Kidney tubule cell (primary cell): ENCODE measurements at regions not wholly inside any gene's neighbourhood (a gene's known extent, or its start where the extent isn't known, plus 50 kb on each side); places are given as distances from the start of the nearest gene placed in this dataset.

Experiments used
- DNase-seq: peaks from one replicate; pipeline ENCODE4 v3.0.0-alpha.2; 2018; ENCODE audit warnings: low spot score

GRCh38 chr14:36465178-36465577 is 54.9 kb downstream of the NKX2-1 start:
- DNase-seq = no peak

- no peak for DNase-seq
Measured at GRCh38 chr14:36462890-36463289, 57.1 kb downstream of the NKX2-1 start.

GRCh38 chr14:36455241-36455627 is 64.8 kb downstream of the NKX2-1 start:
- DNase-seq = no peak

- DNase-seq = no peak
Measured at GRCh38 chr14:36454599-36455240, 65.3 kb downstream of the NKX2-1 start.

GRCh38 chr14:36452860-36453259 is 67.2 kb downstream of the NKX2-1 start:
- DNase-seq = no peak

GRCh38 chr14:36451310-36452065 is 68.5 kb downstream of the NKX2-1 start:
- DNase-seq = no peak

- DNase-seq = no peak
Measured at GRCh38 chr14:36450550-36450949, 69.5 kb downstream of the NKX2-1 start.

- no peak for DNase-seq
Measured at GRCh38 chr14:36449903-36450302, 70.1 kb downstream of the NKX2-1 start.

- DNase-seq = no peak
Measured at GRCh38 chr14:36443374-36443773, 76.7 kb downstream of the NKX2-1 start.

- no peak for DNase-seq
Measured at GRCh38 chr14:36442824-36443241, 77.2 kb downstream of the NKX2-1 start.

- no peak for DNase-seq
Measured at GRCh38 chr14:36441283-36441682, 78.7 kb downstream of the NKX2-1 start.

GRCh38 chr14:36439766-36440165 is 80.3 kb downstream of the NKX2-1 start:
- no peak for DNase-seq

- no peak for DNase-seq
Measured at GRCh38 chr14:36438883-36439282, 81.1 kb downstream of the NKX2-1 start.

- no peak for DNase-seq
Measured at GRCh38 chr14:36430662-36431084, 89.4 kb downstream of the NKX2-1 start.

- DNase-seq = no peak
Measured at GRCh38 chr14:36430169-36430568, 89.9 kb downstream of the NKX2-1 start.

GRCh38 chr14:36429692-36430091 is 90.3 kb downstream of the NKX2-1 start:
- DNase-seq = no peak

- DNase-seq = no peak
Measured at GRCh38 chr14:36428350-36428749, 91.7 kb downstream of the NKX2-1 start.

- no peak for DNase-seq
Measured at GRCh38 chr14:36426836-36427235, 93.2 kb downstream of the NKX2-1 start.

GRCh38 chr14:36426113-36426512 is 93.9 kb downstream of the NKX2-1 start:
- DNase-seq = no peak

- DNase-seq = no peak
Measured at GRCh38 chr14:36424478-36425102, 95.4 kb downstream of the NKX2-1 start.

- no peak for DNase-seq
Measured at GRCh38 chr14:36423430-36423829, 96.6 kb downstream of the NKX2-1 start.

GRCh38 chr14:36420149-36420687 is 99.8 kb upstream of the MBIP start:
- no peak for DNase-seq

GRCh38 chr14:36418937-36419336 is 98.5 kb upstream of the MBIP start:
- no peak for DNase-seq
